ENCODE measurements at regions not wholly inside any gene's neighbourhood (a gene's known extent, or its start where the extent isn't known, plus 50 kb on each side); places are given as distances from the start of the nearest gene placed in this dataset.

DNA sequence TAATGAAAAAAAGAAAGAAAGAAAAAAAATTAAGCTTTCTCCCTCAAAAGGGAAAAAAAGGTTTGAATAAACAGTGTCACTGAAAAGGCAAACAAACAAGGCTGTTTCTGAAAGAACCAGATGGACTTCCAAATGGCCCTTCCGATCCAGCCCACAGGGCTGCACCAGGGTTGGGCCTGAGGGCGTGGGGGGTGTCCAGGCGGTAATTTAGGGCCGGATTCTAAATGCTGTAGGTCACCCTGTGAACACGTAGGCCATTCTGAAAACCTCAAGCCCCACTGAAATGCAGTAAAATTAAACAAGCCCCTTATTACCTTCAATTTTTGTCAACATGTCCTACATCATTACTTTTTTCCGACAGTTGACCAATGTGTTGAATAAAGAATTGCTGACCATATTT lies 132.1 kb downstream of the HSD17B3 start:
- TF ChIP-seq CTCF (IDR thresholded peaks at IDR 0.05): no peak
- DNase-seq (no peak), FAIRE-seq (no peak), ATAC-seq (no peak)
- Histone ChIP-seq H3K9me3 (no peaks in the 10 kb centered on the region), H3K27me3 (no peaks in the 10 kb centered on the region), H3K36me3 (no peaks in the 10 kb centered on the region), H3K27ac (peak overlapping the region in 2 of 4 donors; percentile 35 to 44), H3K4me1 (no peaks in the 10 kb centered on the region), H3K4me3 (no peak overlapping the region)
- WGBS, 2 donors: 75 to 80% methylated on average over 6 of the region's 6 CpGs
- intact Hi-C loops (cut with DNase I): no loop called here

DNA sequence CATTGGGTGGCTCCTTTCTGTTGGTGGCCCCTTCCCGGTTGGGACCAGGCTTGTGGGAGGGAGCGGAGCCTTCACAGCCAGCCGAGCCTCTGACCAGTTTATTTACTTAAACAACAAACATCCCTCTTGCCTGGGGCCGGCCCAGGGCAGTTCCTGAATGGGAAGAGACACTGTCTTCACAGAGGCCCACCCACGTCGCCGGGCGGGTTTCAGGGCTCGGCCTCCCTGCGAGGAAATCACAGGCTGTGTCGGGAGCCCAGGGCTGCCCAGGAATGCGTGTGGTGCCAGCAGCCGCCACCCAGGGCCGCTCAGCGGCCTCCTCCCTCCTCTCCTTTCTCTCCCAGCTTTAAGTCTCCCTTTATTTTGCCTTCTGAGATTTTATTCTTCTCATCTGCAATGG lies 132.5 kb downstream of the HSD17B3 start:
- H3K27ac ChIP-seq: peak overlapping the region in 3 of 4 donors; percentile 28 to 44 (median 35)
- no peaks in the 10 kb centered on the region for H3K36me3 ChIP-seq
- 49 to 51% methylated on average over 15 of the region's 15 CpGs for WGBS, 2 donors
- TF ChIP-seq CTCF (IDR thresholded peaks at IDR 0.05): no peak
- intact Hi-C loops (cut with DNase I): no loop called here
- no peaks in the 10 kb centered on the region for H3K4me1 ChIP-seq
- H3K9me3 ChIP-seq: no peaks in the 10 kb centered on the region
- ATAC-seq (peak; percentile 48 to 71 (median 68)), DNase-seq (peak in 3 of 6 donors; percentile 22 to 68 (median 40)), FAIRE-seq (no peak)
- no peaks in the 10 kb centered on the region for H3K27me3 ChIP-seq
- H3K4me3 ChIP-seq: no peak overlapping the region

DNA sequence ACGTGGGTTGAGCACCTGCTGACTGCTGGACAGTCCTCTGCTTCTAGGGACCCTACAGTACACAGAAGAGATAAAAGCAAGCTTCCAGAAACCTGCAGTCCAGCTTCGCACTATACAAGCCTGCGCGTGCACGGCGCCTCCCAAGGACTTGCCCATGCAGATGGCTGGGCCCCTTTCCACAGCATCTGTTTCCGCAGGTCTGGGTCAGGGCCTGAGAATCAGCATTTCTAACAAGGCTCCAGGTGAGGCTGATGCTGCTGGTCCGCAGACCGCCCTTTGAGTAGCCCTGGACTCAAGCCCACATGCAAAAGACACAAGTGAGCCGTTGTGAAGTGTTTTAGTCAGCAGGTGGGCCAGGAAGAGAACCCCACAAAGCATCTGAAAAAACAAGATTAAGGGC lies 133.1 kb downstream of the HSD17B3 start:
- TF ChIP-seq CTCF (IDR thresholded peaks at IDR 0.05): no peak
- DNase-seq: no peak

DNA sequence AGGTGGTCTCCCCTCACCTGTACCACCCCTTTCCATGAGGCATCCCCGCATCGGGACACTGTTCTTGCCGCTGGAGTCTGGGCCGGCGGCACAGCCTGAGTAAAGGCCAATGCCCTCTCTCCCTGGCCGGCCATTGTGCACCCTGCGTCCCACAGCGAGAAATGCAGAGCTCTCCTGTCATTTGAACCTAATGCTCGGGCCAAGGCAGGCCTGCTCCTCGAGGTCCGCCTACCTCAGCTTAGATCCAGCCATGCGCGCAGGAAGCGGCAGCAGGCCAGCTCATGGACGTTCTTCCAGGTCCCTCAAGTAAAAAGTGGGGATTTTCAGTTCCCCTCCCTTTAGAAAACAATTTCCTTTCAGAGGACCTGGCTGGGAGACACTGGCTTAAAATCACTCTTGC lies 135.0 kb downstream of the HSD17B3 start:
- no peak for ATAC-seq
- Histone ChIP-seq H3K4me3 (no peak overlapping the region), H3K36me3 (no peaks in the 10 kb centered on the region), H3K9me3 (no peaks in the 10 kb centered on the region), H3K27ac (no peak overlapping the region), H3K4me1 (no peaks in the 10 kb centered on the region), H3K27me3 (no peaks in the 10 kb centered on the region)
- 89 to 95% methylated on average over 15 of the region's 15 CpGs for WGBS, 2 donors
- intact Hi-C loops (cut with DNase I): no loop called here
- no peak for TF ChIP-seq CTCF (IDR thresholded peaks at IDR 0.05)
- DNase-seq: no peak
- no peak for FAIRE-seq

More for the DNA sequence above, 133.1 kb downstream of the HSD17B3 start:
- no peaks in the 10 kb centered on the region for H3K9me3 ChIP-seq
- no peak for FAIRE-seq
- H3K27ac ChIP-seq: peak overlapping the region in 1 of 4 donors; percentile 28
- no peaks in the 10 kb centered on the region for H3K36me3 ChIP-seq
- H3K4me3 ChIP-seq: no peak overlapping the region
- WGBS, 2 donors: 81 to 83% methylated on average over 10 of the region's 10 CpGs
- no peak for ATAC-seq
- no peaks in the 10 kb centered on the region for H3K4me1 ChIP-seq
- H3K27me3 ChIP-seq: no peaks in the 10 kb centered on the region
- intact Hi-C loops (cut with DNase I): no loop called here

- intact Hi-C loops (cut with DNase I): no loop called here
- 77 to 83% methylated on average over 11 of the region's 11 CpGs for WGBS, 2 donors
- Histone ChIP-seq H3K27ac (no peak overlapping the region), H3K4me3 (no peak overlapping the region), H3K4me1 (no peaks in the 10 kb centered on the region), H3K27me3 (no peaks in the 10 kb centered on the region), H3K36me3 (no peaks in the 10 kb centered on the region), H3K9me3 (no peaks in the 10 kb centered on the region)
- TF ChIP-seq CTCF (IDR thresholded peaks at IDR 0.05): no peak
- ATAC-seq (no peak), FAIRE-seq (no peak), DNase-seq (no peak)
Measured at GRCh38 chr9:96164268-96164683, 137.7 kb downstream of the HSD17B3 start.
